HEK293T (cell line): ENCODE measurements at regions not wholly inside any gene's neighbourhood (a gene's known extent, or its start where the extent isn't known, plus 50 kb on each side); places are given as distances from the start of the nearest gene placed in this dataset.

Experiments
- CTCF ChIA-PET: fragments of 350-600 bp; formaldehyde crosslinking; extraction: SDS; loops from one replicate; lab custom pipeline; 2021; ENCODE audit warnings: antibody characterized with exemption, inconsistent platforms; lab: Yijun Ruan, JAX
- POLR2A ChIA-PET: fragments of 350-600 bp; formaldehyde crosslinking; extraction: SDS; loops from one replicate; lab custom pipeline; 2020; ENCODE audit warnings: antibody characterized with exemption, inconsistent platforms; lab: Yijun Ruan, JAX
- DNase-seq: peaks from one replicate; pipeline ENCODE4 v3.0.0; 2012; ENCODE audit warnings: mixed read lengths; ENCODE audit errors: extremely low spot score
- ARNT ChIP-seq: fragments of 450-650 bp; IDR thresholded peaks from 2 replicates; pipeline ENCODE4 v1.6.1; 2017; ENCODE audit warnings: mild to moderate bottlenecking
- BHLHE40 ChIP-seq: fragments of 450-650 bp; IDR thresholded peaks from 2 replicates; pipeline ENCODE4 v1.6.1; 2016; ENCODE audit warnings: mild to moderate bottlenecking, moderate library complexity, borderline replicate concordance
- CTBP1 ChIP-seq: fragments of 450-650 bp; IDR thresholded peaks from 2 replicates; pipeline ENCODE4 v1.6.1; 2016; ENCODE audit warnings: borderline replicate concordance
- ELF4 ChIP-seq: fragments of 450-650 bp; IDR thresholded peaks from 2 replicates; pipeline ENCODE4 v1.6.1; 2017; ENCODE audit warnings: antibody characterized with exemption
- FOXA1 ChIP-seq: fragments of 450-650 bp; IDR thresholded peaks from 2 replicates; pipeline ENCODE4 v1.6.1; 2016; ENCODE audit warnings: mild to moderate bottlenecking
- FOXK2 ChIP-seq: fragments of 450-650 bp; IDR thresholded peaks from 2 replicates; pipeline ENCODE4 v1.6.1; 2016; ENCODE audit warnings: mild to moderate bottlenecking
- FOXM1 ChIP-seq: fragments of 450-650 bp; IDR thresholded peaks from 2 replicates; pipeline ENCODE4 v1.6.1; 2017; ENCODE audit warnings: mild to moderate bottlenecking, borderline replicate concordance
- HDGF ChIP-seq: fragments of 450-650 bp; IDR thresholded peaks from 2 replicates; pipeline ENCODE4 v1.6.1; 2017; ENCODE audit warnings: antibody characterized with exemption, borderline replicate concordance
- L3MBTL2 ChIP-seq: fragments of 450-650 bp; conservative IDR thresholded peaks from 2 replicates; pipeline ENCODE4 v1.6.1; 2016; ENCODE audit warnings: mild to moderate bottlenecking
- LEF1 ChIP-seq: fragments of 450-650 bp; IDR thresholded peaks from 2 replicates; pipeline ENCODE4 v1.6.1; 2017; ENCODE audit warnings: mild to moderate bottlenecking, borderline replicate concordance
- NFRKB ChIP-seq: fragments of 450-650 bp; IDR thresholded peaks from 2 replicates; pipeline ENCODE4 v1.6.1; 2016; ENCODE audit warnings: mild to moderate bottlenecking, moderate library complexity
- PKNOX1 ChIP-seq: fragments of 450-650 bp; IDR thresholded peaks from 2 replicates; pipeline ENCODE4 v1.6.1; 2016
- SP1 ChIP-seq: fragments of 450-650 bp; IDR thresholded peaks from 2 replicates; pipeline ENCODE4 v1.6.1; 2017
- SUZ12 ChIP-seq: fragments of 450-650 bp; IDR thresholded peaks from 2 replicates; pipeline ENCODE4 v1.6.1; 2016; ENCODE audit warnings: mild to moderate bottlenecking
- TARDBP ChIP-seq: fragments of 450-650 bp; IDR thresholded peaks from 2 replicates; pipeline ENCODE4 v1.6.1; 2016
- ZNF384 ChIP-seq: fragments of 450-650 bp; IDR thresholded peaks from 2 replicates; pipeline ENCODE4 v1.6.1; 2016

- no peak for TF ChIP-seq FOXM1
- no peak for TF ChIP-seq PKNOX1
- no peak for TF ChIP-seq SP1
- TF ChIP-seq TARDBP: no peak
- no peak for TF ChIP-seq ZNF384
- TF ChIP-seq L3MBTL2: no peak
- TF ChIP-seq FOXK2: no peak
- no peak for TF ChIP-seq SUZ12
- no peak for TF ChIP-seq LEF1
- no peak for TF ChIP-seq FOXA1
- no peak for TF ChIP-seq HDGF
- TF ChIP-seq ARNT: no peak
- TF ChIP-seq NFRKB: no peak
- no peak for TF ChIP-seq ELF4
- ChIA-PET POLR2A (no interaction called here), CTCF (no interaction called here)
- DNase-seq: no peak
These were observed 152.5 kb upstream of the APCDD1 start for GRCh38 chr18:10301831-10302483.

GRCh38 chr18:10303171-10303570 lies 151.3 kb upstream of the APCDD1 start:
- no peak for DNase-seq
- ChIA-PET POLR2A (no interaction called here), CTCF (no interaction called here)
- no peak for TF ChIP-seq NFRKB
- no peak for TF ChIP-seq FOXM1
- no peak for TF ChIP-seq L3MBTL2
- no peak for TF ChIP-seq LEF1
- TF ChIP-seq HDGF: no peak
- TF ChIP-seq PKNOX1: no peak
- TF ChIP-seq CTBP1: no peak
- TF ChIP-seq ELF4: no peak
- TF ChIP-seq TARDBP: no peak

GRCh38 chr18:10304853-10305252 lies 149.6 kb upstream of the APCDD1 start:
- no peak for DNase-seq
- CTCF ChIA-PET: no interaction called here
- POLR2A ChIA-PET: no interaction called here
- TF ChIP-seq FOXM1: no peak
- TF ChIP-seq PKNOX1: no peak
- TF ChIP-seq FOXA1: no peak
- no peak for TF ChIP-seq SUZ12
- no peak for TF ChIP-seq FOXK2
- no peak for TF ChIP-seq HDGF
- TF ChIP-seq CTBP1: no peak
- no peak for TF ChIP-seq L3MBTL2
- no peak for TF ChIP-seq ARNT

- CTCF ChIA-PET: no interaction called here
- no peak for DNase-seq
- TF ChIP-seq ELF4 (no peak), HDGF (no peak), PKNOX1 (no peak), BHLHE40 (no peak), SP1 (no peak), ARNT (no peak), NFRKB (no peak), ZNF384 (no peak), FOXA1 (no peak), SUZ12 (no peak), LEF1 (no peak), L3MBTL2 (no peak), FOXM1 (no peak), FOXK2 (no peak), TARDBP (no peak)
- POLR2A ChIA-PET: no interaction called here
These were observed 147.7 kb upstream of the APCDD1 start for GRCh38 chr18:10306779-10307178.

- CTCF ChIA-PET: no interaction called here
- TF ChIP-seq SP1 (no peak), FOXA1 (no peak), LEF1 (no peak), ELF4 (no peak), L3MBTL2 (no peak), ARNT (no peak), BHLHE40 (no peak), TARDBP (no peak), NFRKB (no peak), HDGF (no peak), ZNF384 (no peak), FOXK2 (no peak), FOXM1 (no peak), SUZ12 (no peak), CTBP1 (no peak), PKNOX1 (no peak)
- POLR2A ChIA-PET: no interaction called here
- DNase-seq: no peak
These were observed 146.3 kb upstream of the APCDD1 start for GRCh38 chr18:10308154-10308553.
